HPDE6-E6E7 (cell line): ENCODE measurements at regions not wholly inside any gene's neighbourhood (a gene's known extent, or its start where the extent isn't known, plus 50 kb on each side); places are given as distances from the start of the nearest gene placed in this dataset.
A peak's percentile ranks its signal among the peaks of the same experiment; 100 is the strongest.
"Not testable (repeated sequence)": the region's sequence is repeated elsewhere in the genome, so short reads cannot be mapped to it uniquely, and the experiment has no call there.

Experiments
- DNase-seq: peaks from one replicate; pipeline ENCODE4 v3.0.0; 2011; ENCODE audit warnings: missing footprints; ENCODE audit errors: extremely low spot score

- DNase-seq = no peak
Measured at GRCh38 chr1:222000131-222000530, 258.2 kb upstream of the DUSP10 start.

DNA sequence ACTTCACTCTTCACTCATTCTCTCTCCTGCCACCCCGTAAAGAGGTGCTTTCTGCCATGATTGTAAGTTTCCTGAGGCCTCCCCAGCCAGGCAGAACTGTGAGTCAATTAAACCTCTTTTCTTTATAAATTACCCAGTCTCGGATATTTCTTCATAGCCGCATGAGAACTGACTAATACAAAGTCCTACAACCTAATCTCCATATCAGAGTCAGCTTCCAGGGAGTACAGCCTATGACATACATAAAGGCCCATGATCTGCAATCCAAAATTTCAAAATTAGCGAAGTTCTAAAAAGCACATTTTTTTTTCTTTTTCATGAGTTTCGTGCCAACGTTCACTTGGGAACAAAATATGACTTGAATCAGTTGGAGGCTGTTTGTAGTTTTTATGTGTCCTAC lies 256.9 kb upstream of the DUSP10 start:
- DNase-seq = no peak

DNA sequence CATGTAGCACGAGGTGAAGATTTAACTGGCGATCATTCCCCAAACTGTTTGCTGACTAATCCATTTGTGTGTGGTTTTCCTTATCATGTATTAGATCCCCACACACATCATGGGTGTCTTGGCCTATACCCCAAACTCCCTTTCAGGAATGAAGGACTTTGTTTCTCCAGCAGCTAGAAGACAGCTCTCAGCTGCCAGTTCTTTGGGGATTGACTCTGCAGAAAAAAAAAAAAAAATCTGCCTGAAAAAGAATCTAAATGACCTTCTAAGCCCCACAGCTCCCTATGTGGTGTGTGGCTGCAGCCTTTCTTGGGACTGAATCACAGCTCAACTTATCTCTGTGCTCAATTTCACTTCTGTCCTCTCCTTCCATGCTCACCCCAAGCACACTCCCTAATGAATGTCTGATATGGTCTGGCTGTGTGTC lies 256.3 kb upstream of the DUSP10 start:
- no peak for DNase-seq

- DNase-seq = not testable (repeated sequence)
Measured at GRCh38 chr1:221997012-221997411, 255.1 kb upstream of the DUSP10 start.

DNA sequence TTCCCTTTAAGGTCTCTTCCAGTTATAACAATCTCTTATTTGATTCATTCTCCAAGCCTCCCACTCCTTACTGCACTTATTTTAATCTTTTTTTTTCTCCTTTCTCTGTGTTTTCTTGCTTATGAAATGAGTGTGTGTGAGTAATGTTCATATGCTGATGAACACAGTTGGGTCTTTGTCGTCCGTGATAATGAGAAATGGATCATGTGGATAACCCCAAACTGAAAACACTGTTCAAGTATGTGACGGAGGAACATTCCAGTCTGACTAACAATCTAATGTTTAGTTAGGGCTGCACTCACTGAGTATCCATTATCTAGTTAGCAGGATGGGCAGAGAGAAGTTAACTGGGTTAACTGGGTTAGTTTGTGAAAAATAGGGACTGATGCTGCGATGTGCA lies 253.1 kb upstream of the DUSP10 start:
- DNase-seq = no peak

DNA sequence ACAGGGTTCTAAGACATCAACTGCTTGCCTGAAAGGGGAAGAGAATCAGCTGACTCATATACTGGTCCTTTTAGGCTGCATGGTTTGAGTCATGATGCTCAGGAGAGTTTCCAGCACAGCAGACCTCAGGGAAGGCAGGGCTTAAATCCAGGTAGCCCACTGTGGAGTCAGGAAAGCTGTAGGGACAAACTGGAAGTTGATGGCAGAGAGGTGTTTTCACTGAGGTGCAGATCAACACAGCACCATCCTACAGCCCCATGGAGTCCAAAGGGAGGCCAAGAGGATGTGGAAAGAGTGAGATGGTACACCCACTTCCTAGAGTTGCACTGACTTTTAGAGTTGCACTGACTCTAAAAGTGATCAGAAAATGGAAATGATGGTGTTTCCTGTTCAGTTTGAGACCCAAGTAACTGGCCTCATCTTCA lies 252.4 kb upstream of the DUSP10 start:
- no peak for DNase-seq

DNA sequence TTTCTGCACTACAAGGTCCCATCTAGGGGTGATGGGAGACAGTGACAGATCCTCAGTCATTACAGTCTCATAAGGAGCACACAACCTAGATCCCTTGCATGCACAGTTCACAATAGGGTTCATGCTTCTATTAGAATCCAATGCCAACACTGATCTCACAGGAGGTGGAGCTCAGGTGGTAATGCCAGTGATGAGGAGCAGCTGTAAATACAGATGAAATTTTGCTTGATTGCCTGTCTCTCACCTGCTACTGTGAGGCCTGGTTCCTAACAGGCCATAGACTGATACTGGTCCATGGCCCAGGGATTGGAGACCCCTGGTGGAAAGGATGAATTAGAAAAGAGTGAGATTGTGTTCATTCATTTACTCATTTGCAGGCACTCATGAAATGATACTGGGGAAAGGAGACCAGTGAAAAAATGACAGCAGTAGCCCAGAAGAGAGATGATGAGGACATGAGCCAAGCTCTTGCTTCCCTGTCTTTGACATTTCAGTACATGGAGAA lies 251.6 kb upstream of the DUSP10 start:
- DNase-seq = no peak

GRCh38 chr1:221992427-221992826 lies 250.5 kb upstream of the DUSP10 start:
- no peak for DNase-seq

GRCh38 chr1:221991221-221991620 lies 249.3 kb upstream of the DUSP10 start:
- no peak for DNase-seq

GRCh38 chr1:221989741-221990140 lies 247.9 kb upstream of the DUSP10 start:
- DNase-seq = no peak

GRCh38 chr1:221988829-221989228 lies 246.9 kb upstream of the DUSP10 start:
- DNase-seq = no peak

- peak; percentile 66 for DNase-seq
Measured at GRCh38 chr1:221987860-221988520, 246.1 kb upstream of the DUSP10 start.

GRCh38 chr1:221983444-221983843 lies 241.6 kb upstream of the DUSP10 start:
- no peak for DNase-seq

DNA sequence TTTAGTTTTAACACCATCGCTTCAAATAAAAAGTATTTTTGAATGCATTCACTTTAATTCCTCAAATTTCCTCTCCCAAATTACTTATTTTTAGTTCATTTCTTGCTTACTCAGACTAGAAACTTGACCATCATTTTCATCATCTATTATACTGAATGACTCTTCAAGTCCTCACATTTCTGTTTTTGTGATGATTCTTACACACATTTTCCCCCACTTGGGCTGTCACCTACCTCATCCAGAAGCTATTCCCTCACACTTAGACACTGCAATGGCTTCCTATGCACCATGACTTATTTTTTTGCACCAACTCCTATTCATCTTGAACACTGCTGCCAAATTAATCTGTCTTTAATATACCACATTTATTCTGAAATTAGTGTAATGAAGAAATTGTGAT lies 239.6 kb upstream of the DUSP10 start:
- DNase-seq = no peak

- DNase-seq = no peak
Measured at GRCh38 chr1:221979444-221980032, 237.6 kb upstream of the DUSP10 start.

- DNase-seq = not testable (repeated sequence)
Measured at GRCh38 chr1:221978631-221979334, 236.9 kb upstream of the DUSP10 start.

GRCh38 chr1:221973787-221974186 lies 231.9 kb upstream of the DUSP10 start:
- DNase-seq = not testable (repeated sequence)

DNA sequence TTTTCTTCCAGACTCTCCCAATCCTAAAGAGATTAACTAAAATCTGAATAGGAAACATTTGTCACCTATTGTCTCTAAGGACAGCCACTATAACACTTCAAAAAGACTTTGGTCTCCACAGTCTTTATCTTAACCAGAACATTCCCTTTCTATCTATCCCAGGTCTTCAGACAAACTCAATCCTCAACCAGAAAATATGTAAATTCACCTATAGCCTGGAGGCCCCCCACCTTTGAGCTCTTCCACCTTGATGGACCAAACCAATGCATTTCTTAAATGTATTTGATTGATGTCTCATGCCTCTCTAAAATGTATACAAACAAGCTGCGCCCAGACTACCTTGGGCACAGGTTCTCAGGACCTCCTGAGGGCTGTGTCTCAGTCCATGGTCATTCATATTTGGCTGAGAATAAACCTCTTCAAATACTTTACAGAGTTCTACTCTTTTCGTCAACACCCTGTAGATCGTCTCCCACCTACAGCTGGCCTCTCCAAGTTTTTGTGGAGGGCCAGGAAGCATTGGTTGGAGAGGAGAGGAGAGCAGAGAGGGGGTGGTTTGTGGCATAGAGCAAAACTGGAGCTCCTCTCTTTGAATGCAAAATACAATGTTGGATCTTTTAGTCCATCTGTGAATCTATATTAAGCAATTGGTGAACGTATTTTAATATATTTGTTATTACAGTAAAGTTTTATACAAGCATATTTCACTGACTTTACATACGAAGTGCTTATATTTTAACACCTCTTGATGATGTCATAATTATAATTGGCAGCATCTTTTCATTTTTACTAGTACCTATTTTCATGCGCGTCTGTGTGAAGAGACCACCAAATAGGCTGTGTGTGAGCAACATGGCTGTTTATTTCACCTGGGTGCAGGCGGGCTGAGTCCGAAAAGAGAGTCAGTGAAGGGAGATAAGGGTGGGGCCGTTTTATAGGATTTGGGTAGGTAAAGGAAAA lies 230.7 kb upstream of the DUSP10 start:
- no peak for DNase-seq

DNA sequence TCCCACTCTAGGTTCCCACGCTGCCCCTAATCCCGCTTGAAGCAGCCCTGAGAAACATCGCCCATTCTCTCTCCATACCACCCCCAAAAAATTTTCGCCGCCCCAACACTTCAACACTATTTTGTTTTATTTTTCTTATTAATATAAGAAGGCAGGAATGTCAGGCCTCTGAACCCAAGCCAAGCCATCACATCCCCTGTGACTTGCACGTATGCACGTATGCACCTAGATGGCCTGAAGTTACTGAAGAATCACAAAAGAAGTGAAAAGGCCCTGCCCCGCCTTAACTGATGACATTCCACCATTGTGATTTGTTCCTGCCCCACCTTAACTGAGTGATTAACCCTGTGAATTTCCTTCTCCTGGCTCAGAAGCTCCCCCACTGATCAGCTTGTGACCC lies 229.1 kb upstream of the DUSP10 start:
- DNase-seq = not testable (repeated sequence)

DNA sequence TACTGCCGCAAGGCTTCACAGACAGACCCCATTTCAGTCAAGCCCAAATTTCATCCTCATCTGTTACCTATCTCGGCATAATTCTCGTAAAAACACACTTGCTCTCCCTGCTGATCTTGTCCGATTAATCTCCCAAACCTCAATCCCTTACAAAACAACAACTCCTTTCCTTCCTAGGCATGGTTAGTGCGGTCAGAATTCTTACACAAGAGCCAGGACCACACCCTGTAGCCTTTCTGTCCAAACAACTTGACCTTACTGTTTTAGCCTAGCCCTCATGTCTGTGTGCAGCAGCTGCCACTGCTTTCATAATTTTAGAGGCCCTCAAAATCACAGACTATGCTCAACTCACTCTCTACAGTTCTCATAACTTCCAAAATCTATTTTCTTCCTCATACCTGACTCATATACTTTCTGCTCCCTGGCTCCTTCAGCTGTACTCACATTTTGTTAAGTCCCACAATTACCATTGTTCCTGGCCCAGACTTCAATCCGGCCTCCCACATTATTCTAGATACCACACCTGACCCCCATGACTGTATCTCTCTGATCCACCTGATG lies 227.5 kb upstream of the DUSP10 start:
- DNase-seq = not testable (repeated sequence)

DNA sequence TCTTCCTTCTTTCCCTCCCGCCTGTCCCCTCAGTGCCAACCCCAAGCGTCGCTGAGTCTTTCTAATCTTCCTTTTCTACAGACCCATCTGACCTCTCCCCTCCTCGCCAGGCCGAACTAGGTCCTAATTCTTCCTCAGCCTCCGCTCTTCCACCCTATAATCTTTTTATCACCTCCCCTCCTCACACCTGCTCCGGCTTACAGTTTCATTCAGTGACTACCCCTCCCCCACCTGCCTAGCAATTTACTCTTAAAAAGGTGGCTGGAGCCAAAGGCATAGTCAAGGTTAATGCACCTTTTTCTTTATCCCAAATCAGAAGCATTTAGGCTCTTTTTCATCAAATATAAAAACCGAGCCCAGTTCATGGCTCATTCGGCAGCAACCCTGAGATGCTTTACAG lies 225.6 kb upstream of the DUSP10 start:
- not testable (repeated sequence) for DNase-seq
